HepG2 (cell line): ENCODE measurements at regions not wholly inside any gene's neighbourhood (a gene's known extent, or its start where the extent isn't known, plus 50 kb on each side); places are given as distances from the start of the nearest gene placed in this dataset.
A peak's percentile ranks its signal among the peaks of the same experiment; 100 is the strongest.
"Not testable (repeated sequence)": the region's sequence is repeated elsewhere in the genome, so short reads cannot be mapped to it uniquely, and the experiment has no call there.

Experiments
- ATAC-seq: fragments of 200-7000 bp; cut with Tn5 transposase; 3 replicates; pipeline ENCODE4 v1.9.1; 2020; ENCODE audit warnings: mild to moderate bottlenecking, moderate library complexity
- BruUV-seq: library from RNA; stranded (reverse); fragments of 400-500 nt; replicated peaks from 2 replicates; lab custom pipeline; 2021; lab: Mats Ljungman, UMichigan
- CTCF ChIA-PET: fragments of 300-600 bp; formaldehyde crosslinking; extraction: SDS; loops from one replicate; lab custom pipeline; 2021; ENCODE audit warnings: low total read pairs, inconsistent platforms, low intra/inter-chr PET ratio; lab: Yijun Ruan, JAX
- POLR2A ChIA-PET: fragments of 350-600 bp; sonication (Branson Sonifier 250); formaldehyde crosslinking; loops from one replicate; lab custom pipeline; 2020; ENCODE audit warnings: antibody characterized with exemption, inconsistent platforms; lab: Yijun Ruan, JAX
- DNase-seq: peaks from one replicate; pipeline ENCODE4 v3.0.0-alpha.2; 2015; ENCODE audit warnings: low spot score
- FAIRE-seq: peaks from 3 replicates; lab custom pipeline; 2011; peaks lifted over from hg19 to GRCh38; lab: Jason Lieb, UNC
- H2AFZ ChIP-seq: one replicate; pipeline ENCODE4 v1.6.1; 2011; ENCODE audit warnings: low read length, inconsistent platforms
- H3K27ac ChIP-seq: fragments of 300-600 bp; 3 replicates; pipeline ENCODE4 v1.8.0; 2011; ENCODE audit warnings: mixed run types, mild to moderate bottlenecking, mixed read lengths, low read length, inconsistent platforms; ENCODE audit not compliant: insufficient read depth; ENCODE audit errors: extremely low read length
- H3K27me3 ChIP-seq, 2 experiments: fragments of 200-600 bp in 1 of 2; 2 replicates in 1 of 2; 3 replicates in 1 of 2; pipeline versions ENCODE4 v1.6.0 to v1.8.0; 2011; ENCODE audit warnings: low read length in 2 of 2, mild to moderate bottlenecking in 2 of 2, moderate library complexity in 2 of 2, inconsistent platforms in 1 of 2; ENCODE audit not compliant: insufficient read depth in 2 of 2, control insufficient read depth in 1 of 2
- H3K36me3 ChIP-seq, 2 experiments: fragments of 200-600 bp in 1 of 2; replicated peaks in 1 of 2; 2 replicates in 1 of 2; 3 replicates in 1 of 2; pipeline versions ENCODE4 v1.5.1 to v1.8.0; 2011; ENCODE audit warnings: low read length in 2 of 2, inconsistent platforms in 1 of 2; ENCODE audit not compliant: insufficient read depth in 2 of 2, control insufficient read depth in 1 of 2
- H3K4me1 ChIP-seq: 2 replicates; pipeline ENCODE4 v1.5.1; 2012; ENCODE audit warnings: low read length, inconsistent platforms; ENCODE audit not compliant: insufficient read depth
- H3K4me2 ChIP-seq: 2 replicates; pipeline ENCODE4 v1.6.0; 2011; ENCODE audit warnings: low read depth, low read length, inconsistent platforms
- H3K4me3 ChIP-seq, 3 experiments: fragments of 200-600 bp in 1 of 3; sonication (generic), shearing (Covaris generic) in 1 of 3; replicated peaks in 1 of 3; 2 replicates each; pipeline ENCODE4 v1.5.1; 2011 to 2016; ENCODE audit warnings: low read length in 3 of 3, inconsistent platforms in 2 of 3, low read depth in 2 of 3, mild to moderate bottlenecking in 2 of 3, control low read depth in 1 of 3, mixed read lengths in 1 of 3; ENCODE audit not compliant: insufficient read depth in 1 of 3
- H3K79me2 ChIP-seq: one replicate; pipeline ENCODE4 v1.6.1; 2011; ENCODE audit warnings: low read length, inconsistent platforms; ENCODE audit not compliant: insufficient read depth
- H3K9ac ChIP-seq: 2 replicates; pipeline ENCODE4 v1.6.0; 2011; ENCODE audit warnings: mild to moderate bottlenecking, low read depth, low read length, inconsistent platforms; ENCODE audit not compliant: insufficient read depth
- H3K9me3 ChIP-seq: 2 replicates; pipeline ENCODE4 v1.5.1; 2012; ENCODE audit warnings: mild to moderate bottlenecking, low read length
- H4K20me1 ChIP-seq: 2 replicates; pipeline ENCODE4 v1.6.0; 2011; ENCODE audit warnings: inconsistent platforms, mild to moderate bottlenecking, low read length, moderate library complexity; ENCODE audit not compliant: insufficient read depth
- WGBS: methylation state at CpG from one replicate; pipeline ENCODE4 v1.1.6; 2017; ENCODE audit warnings: low lambda C conversion rate; 5-methylcytosine and 5-hydroxymethylcytosine counted together
- in situ Hi-C: cut with HindIII; loops from 2 replicates; pipeline ENCODE4 v1.10.0; 2017; ENCODE audit warnings: low pct_unique_long_range_greater_than_20kb; ENCODE audit not compliant: extremely low pct_ligation_motif_present
- intact Hi-C: fragments of 100-400 bp; cut with micrococcal nuclease; formaldehyde crosslinking; loops from one replicate; pipeline ENCODE4 v1.10.0; 2022; ENCODE audit not compliant: unreplicated experiment

DNA sequence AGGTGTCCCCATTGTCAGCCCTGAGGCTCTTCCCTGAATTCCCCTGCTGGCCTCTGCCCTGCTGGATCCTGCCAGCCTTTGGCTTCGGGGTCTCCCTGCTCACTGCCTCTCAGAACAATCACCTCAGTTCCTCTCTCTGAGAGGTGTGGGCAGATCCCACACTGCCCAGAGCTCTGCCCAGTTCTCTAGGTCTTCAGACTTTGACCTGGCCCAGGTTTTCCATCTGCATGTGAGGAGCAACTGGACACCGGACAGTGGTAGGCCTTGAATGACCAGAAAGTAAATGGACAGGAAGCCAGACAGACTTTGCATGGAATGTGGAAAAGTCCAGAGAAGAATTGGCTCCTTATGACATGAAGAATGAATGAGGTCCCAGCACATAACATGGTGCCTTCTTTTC is 111.8 kb downstream of the FOXD4L6 start:
- H3K79me2 ChIP-seq, DNase-seq, H3K9ac ChIP-seq, BruUV-seq, CTCF ChIA-PET, H4K20me1 ChIP-seq, FAIRE-seq, intact Hi-C loops, H3K27me3 ChIP-seq, H3K27ac ChIP-seq, H3K4me2 ChIP-seq, H3K4me1 ChIP-seq, POLR2A ChIA-PET, H3K9me3 ChIP-seq, H2AFZ ChIP-seq, in situ Hi-C loops, H3K4me3 ChIP-seq, H3K36me3 ChIP-seq: not testable (repeated sequence)
- ATAC-seq = peak; percentile 92
- WGBS = 92% methylated on average over 1 of the region's 2 CpGs

DNA sequence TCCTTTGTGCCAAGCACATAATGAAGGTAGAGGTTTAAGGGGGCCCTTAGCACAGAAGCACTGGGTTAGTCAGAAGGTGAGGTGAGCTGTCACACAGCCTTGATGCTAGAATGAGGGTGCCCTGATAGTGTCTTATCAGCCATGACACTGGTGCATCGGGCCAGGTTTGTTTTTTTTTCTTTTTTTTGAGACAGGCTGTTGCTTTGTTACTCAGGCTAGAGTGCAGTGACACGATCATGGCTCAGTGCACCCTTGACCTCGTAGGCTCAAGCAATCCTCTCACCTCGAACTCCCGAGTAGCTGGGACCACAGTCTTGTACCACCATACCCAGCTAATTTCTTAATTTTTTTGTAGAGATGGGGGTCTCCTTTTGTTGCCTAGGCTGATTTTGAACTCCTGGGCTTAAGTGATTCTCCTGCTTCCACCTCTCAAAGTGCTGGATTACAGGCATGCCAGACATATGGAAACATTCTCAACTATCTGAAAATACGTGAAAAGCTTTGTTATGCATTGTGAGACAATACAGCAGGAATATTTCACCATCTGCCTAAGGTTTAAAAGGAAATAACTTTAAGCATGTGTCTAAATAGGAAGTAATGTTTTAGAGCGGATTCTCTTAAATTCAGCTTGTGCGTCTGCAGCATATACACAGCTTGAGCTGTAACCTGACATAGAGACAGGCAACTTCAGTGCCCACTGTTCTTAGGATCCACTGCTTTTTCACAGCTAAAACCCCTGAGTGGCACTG is 128.4 kb downstream of the FOXD4L6 start:
- intact Hi-C loops, H3K36me3 ChIP-seq, H3K4me3 ChIP-seq, FAIRE-seq, H3K27me3 ChIP-seq, H4K20me1 ChIP-seq, H3K9me3 ChIP-seq, in situ Hi-C loops, DNase-seq, POLR2A ChIA-PET, ATAC-seq, H3K4me2 ChIP-seq, H3K9ac ChIP-seq, H3K79me2 ChIP-seq, CTCF ChIA-PET, BruUV-seq, H2AFZ ChIP-seq, H3K27ac ChIP-seq, H3K4me1 ChIP-seq: not testable (repeated sequence)
- WGBS = 71% methylated on average over 8 of the region's 8 CpGs

DNA sequence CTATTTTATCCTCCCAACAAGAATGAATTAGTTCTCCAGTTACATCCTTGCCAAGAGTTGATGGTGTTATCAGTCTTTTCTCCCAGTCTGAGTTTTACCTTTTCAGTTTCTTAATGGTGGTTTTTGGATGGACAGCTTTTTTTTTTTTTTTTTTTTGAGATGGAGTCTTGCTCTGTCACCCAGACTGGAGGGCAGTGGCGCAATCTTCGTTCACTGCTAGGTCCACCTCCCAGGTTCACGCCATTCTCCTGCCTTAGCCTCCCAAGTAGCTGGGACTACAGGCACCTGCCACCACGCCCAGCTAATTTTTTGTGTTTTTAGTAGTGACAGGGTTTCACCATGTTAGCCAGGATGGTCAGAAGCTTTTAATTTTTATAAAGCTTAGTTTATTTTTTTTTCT is 133.0 kb downstream of the FOXD4L6 start:
- BruUV-seq, DNase-seq, H3K79me2 ChIP-seq, H4K20me1 ChIP-seq, in situ Hi-C loops, H3K27me3 ChIP-seq, intact Hi-C loops, CTCF ChIA-PET, H3K9ac ChIP-seq, POLR2A ChIA-PET, ATAC-seq, H3K36me3 ChIP-seq, FAIRE-seq, H3K4me3 ChIP-seq, H3K4me2 ChIP-seq, H3K9me3 ChIP-seq, H3K27ac ChIP-seq, H2AFZ ChIP-seq: not testable (repeated sequence)
- H3K4me1 ChIP-seq = peaks cover 20% of the 10 kb centered on the region
- 75% methylated on average over 4 of the region's 4 CpGs for WGBS

DNA sequence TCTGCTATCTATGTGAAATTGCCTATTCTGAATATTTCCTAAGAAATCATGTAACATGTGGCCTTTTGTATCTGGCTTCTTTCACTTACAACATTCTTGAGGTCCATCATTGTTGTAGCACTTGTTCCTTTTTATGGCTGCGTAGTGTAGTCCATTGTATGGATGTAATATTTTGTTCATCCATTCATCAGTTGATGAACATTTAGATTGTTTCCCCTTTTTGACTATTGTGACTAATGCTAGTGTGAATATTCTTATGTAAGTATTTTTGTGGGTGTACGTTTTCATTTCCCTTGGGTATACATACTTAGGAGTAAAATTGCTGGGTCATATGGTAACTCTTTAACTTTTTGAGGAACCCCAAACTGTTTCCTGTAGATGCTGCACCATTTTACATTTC is 134.6 kb downstream of the FOXD4L6 start:
- BruUV-seq, FAIRE-seq, H2AFZ ChIP-seq, H3K4me3 ChIP-seq, CTCF ChIA-PET, H3K79me2 ChIP-seq, H3K27me3 ChIP-seq, in situ Hi-C loops, DNase-seq, POLR2A ChIA-PET, ATAC-seq, H3K9me3 ChIP-seq, intact Hi-C loops, H3K36me3 ChIP-seq, H4K20me1 ChIP-seq, H3K9ac ChIP-seq, H3K27ac ChIP-seq: not testable (repeated sequence)
- H3K4me2 ChIP-seq = 0 out of 2 replicates have a peak overlapping the region, but pooled peaks have one; percentile 15
- 75% methylated on average over 2 of the region's 2 CpGs for WGBS
- H3K4me1 ChIP-seq = peaks cover 20% of the 10 kb centered on the region
